ENCODE measurements at regions not wholly inside any gene's neighbourhood (a gene's known extent, or its start where the extent isn't known, plus 50 kb on each side); places are given as distances from the start of the nearest gene placed in this dataset.

- no peak for TF ChIP-seq POLR2A (IDR thresholded peaks at IDR 0.05; ENCODE audit: low read depth, low read length)
- TF ChIP-seq TAF1 (IDR thresholded peaks at IDR 0.05; ENCODE audit: borderline replicate concordance, low read depth, low read length), result no peak
- no peak for TF ChIP-seq POLR2AphosphoS5 (IDR thresholded peaks at IDR 0.05; ENCODE audit: low read depth, low read length)
Measured at GRCh38 chr10:83647526-83647925, 491.8 kb upstream of the GHITM start.
